Gastrocnemius medialis (tissue), 4 donors: ENCODE measurements at regions not wholly inside any gene's neighbourhood (a gene's known extent, or its start where the extent isn't known, plus 50 kb on each side); places are given as distances from the start of the nearest gene placed in this dataset.

Experiments used
- CTCF ChIP-seq, 5 experiments: fragments of 450-650 bp in 3 of 5; fragments of 200-600 bp in 2 of 5; sonication (generic) in 2 of 5; IDR thresholded peaks in 4 of 5; conservative IDR thresholded peaks in 1 of 5; 1 replicate in 4 of 5; 2 replicates in 1 of 5; pipeline ENCODE4 v1.5.1; 2016 to 2019; ENCODE audit warnings: antibody characterized with exemption in 5 of 5, mild to moderate bottlenecking in 3 of 5, moderate library complexity in 3 of 5
- POLR2A ChIP-seq, 2 donors: fragments of 450-650 bp; IDR thresholded peaks; one replicate each; pipeline ENCODE4 v1.6.1; 2017; ENCODE audit warnings: antibody characterized with exemption in 2 of 2, mild to moderate bottlenecking in 2 of 2, moderate library complexity in 2 of 2

DNA sequence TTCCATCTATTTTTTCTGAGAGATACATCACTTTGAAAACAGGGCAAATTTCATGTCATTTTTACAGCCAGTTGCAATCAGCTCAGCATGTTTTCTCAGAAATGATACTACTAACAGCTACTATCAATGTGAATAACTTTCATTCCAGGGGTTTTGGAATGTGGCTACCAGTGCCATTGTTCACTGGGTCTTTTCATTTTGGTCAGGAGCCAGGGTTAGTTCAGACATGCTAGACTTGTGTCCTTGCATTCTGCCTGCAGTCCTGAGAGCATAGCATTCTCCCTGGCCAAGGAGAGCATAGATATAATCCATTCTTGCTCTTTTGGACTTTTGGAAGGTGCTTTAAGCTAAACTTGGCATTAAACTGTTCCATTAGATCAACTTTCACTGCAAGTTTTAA, 160.9 kb upstream of the NEBL start:
- TF ChIP-seq CTCF (IDR thresholded peaks at IDR 0.05 in 4 of 5, conservative IDR thresholded peaks at IDR 0.05 in 1 of 5), result no peak
- no peak for TF ChIP-seq POLR2A (IDR thresholded peaks at IDR 0.05)
